Stimulated activated CD4-positive, alpha-beta T cell treated with anti-CD3 and anti-CD28 coated beads, Interleukin-12 subunit alpha, Interleukin-12 subunit beta, amount 100 ng/mL, for 48 hours (primary cell): ENCODE measurements at regions not wholly inside any gene's neighbourhood (a gene's known extent, or its start where the extent isn't known, plus 50 kb on each side); places are given as distances from the start of the nearest gene placed in this dataset.
"Not testable (repeated sequence)": the region's sequence is repeated elsewhere in the genome, so short reads cannot be mapped to it uniquely, and the experiment has no call there.

Experiments
- DNase-seq, 3 donors: peaks; one replicate each; pipeline ENCODE4 v3.0.0-alpha.2; 2020; ENCODE audit warnings: low read depth in 2 of 3, low spot score in 1 of 3

DNA sequence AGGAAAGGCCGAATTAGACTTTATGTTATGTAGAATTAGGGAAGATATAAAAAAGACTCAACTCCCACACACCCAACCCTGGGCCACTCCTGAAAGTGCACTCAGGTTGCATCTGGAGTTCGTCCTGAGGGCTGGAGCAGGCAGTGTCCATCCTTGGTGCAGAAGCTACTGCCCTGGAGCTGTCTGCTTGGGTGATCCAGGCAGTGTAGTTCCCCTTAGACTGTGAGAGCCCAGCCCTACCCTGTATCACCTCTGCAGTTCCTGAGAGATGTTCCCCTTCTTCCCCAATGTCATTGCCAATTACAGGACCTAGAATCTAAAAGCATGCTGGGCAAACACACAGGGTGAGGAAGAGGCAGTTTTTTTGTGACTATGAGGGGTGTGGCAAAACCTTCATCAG lies 368.3 kb upstream of the ST8SIA4 start:
- DNase-seq, result no peak

DNA sequence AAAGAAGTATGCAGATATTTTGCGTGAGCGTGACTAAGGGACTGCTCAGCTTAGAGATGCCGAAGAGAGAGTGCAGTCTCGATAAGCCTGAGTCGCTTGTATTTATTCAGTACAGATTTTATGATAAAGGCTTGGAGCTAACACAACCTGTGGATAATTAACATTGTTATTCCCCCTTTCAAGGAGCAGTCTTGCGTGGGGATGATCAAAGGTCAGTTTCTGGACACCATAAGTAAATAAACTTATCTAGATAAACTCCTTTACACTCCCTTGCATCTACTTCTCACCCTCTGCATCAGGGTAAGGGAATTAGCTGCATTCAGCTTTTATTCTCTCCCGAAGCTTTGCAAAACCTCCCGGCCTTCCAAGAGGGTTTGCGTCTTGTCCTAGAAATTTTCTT lies 357.8 kb upstream of the ST8SIA4 start:
- DNase-seq, result no peak

DNA sequence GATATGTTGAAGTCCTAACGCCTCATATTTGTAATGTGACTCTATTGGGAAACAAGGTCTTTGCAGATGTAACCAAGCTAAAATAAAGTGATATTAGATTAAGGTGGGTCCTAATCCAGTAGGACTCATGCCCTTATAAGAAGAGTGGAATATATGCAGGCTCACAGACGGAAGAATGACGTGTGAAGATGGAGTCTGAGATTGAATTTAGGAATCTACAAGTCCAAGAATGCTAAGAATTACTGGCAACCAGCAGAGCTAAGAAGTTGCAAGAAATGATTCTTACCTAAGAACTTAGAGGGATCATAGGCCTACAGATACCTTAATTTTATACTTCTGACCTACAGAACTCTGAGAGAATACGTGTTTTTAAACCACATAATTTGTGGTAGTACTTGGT lies 350.0 kb upstream of the ST8SIA4 start:
- no peak for DNase-seq

DNA sequence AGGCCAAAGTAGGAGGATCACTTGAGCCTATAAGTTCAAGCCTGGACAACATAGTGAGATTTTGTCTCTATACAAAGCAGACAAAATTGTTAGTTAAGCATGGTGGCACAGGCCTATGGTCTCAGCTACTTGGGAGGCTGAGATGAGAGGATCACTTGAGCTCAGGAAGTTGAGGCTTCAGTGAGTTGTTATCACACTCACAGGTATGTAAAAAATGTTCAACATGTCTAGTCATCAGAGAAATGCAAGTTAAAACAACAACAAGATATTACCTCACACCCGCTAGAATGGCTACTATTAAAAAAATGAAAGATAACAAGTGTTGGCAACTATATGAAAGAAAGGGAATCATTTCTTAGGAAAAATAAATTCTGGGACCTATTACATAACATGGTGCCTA lies 341.5 kb upstream of the ST8SIA4 start:
- DNase-seq, result no peak

DNA sequence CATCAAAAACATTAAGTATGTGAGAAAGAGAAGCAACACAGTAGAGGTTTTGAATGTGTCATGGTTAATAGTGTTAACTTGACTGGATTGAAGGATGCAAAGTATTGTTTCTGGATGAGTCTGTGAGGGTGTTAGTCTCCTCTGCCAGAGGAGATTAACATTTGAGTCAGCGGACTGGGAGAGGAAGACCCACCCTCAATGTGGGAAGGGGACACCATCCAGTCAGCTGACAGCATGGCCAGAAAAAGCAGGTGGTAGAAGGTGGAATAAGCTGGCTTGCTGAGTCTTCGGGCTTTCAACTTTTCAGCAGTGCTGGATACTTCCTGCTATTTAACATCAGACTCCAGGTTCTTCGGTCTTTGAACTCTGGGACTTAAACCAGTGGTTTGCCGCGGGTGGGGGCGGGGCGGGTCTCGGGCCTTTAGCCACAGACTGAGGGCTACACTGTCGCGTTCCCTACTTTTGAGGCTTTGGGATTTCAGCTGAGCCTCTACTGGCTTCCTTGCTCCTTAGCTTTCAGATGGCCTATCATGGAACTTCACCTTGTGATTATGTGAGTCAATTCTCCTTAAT lies 309.9 kb upstream of the ST8SIA4 start:
- DNase-seq, result no peak

DNA sequence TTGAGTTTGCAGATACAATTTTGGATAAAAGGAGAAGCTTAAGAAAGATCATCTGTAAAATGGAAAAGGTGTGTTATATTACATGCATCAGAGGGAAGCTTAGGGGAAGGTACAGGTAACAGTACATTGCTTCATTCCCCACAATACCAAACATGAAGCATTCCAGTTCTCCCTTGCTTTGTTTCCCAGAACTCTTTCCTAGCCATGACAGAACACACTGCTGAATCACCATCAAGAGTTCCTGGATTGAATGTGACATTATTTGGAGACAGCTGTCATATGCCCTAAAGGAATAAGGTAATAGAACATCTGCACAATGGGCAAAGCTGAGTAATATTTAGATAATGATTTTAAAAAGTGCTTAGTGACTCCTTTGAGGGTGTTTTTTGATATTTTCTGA lies 303.5 kb upstream of the ST8SIA4 start:
- DNase-seq, result no peak

DNA sequence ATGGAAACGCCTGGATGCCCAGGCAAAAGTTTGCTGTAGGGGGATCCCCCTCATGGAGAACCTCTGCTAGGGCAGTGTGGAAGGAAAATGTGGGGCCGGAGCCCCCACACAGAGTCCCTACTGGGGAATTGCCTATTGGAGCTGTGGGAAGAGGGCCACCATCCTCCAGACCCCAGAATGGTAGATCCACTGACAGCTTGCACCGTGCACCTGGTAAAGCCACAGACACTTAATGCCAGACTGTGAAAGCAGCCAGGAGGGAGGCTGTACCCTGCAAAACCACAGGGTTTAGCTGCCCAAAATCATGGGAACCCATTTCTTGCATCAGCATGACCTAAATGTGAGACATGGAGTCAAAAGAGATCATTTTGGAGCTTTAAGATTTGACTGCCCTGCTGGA lies 302.0 kb upstream of the ST8SIA4 start:
- not testable (repeated sequence) for DNase-seq

DNA sequence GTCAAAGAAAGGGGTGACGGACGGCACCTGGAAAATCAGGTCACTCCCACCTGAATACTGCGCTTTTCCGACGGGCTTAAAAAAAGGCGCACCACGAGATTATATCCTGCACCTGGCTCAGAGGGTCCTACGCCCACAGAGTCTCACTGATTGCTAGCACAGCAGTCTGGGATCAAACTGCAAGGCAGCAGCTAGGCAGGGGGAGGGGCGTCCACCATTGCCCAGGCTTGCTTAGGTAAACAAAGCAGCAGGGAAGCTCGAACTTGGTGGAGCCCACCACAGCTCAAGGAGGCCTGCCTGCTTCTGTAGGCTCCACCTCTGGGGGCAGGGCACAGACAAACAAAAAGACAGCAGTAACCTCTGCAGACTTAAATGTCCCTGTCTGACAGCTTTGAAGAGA lies 277.3 kb upstream of the ST8SIA4 start:
- DNase-seq, result not testable (repeated sequence)

DNA sequence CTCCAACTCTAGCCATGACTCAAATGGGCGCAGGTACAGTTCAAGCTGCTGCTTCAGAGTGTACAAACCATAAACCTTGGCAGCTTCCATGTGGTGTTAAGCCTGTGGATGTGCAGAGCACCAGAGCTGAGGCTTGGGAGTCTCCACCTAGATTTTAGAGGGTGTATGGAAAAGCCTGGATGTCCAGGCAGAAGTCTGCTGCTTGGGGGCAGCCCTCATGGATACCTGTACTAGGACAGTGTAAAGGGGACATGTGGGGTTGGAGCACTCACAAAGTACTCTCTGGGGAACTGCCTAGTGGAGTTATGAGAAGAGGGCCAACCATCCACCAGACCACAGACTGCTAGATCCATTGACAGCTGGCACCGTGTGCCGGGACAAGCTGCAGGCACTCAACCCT lies 273.5 kb upstream of the ST8SIA4 start:
- DNase-seq, result no peak

DNA sequence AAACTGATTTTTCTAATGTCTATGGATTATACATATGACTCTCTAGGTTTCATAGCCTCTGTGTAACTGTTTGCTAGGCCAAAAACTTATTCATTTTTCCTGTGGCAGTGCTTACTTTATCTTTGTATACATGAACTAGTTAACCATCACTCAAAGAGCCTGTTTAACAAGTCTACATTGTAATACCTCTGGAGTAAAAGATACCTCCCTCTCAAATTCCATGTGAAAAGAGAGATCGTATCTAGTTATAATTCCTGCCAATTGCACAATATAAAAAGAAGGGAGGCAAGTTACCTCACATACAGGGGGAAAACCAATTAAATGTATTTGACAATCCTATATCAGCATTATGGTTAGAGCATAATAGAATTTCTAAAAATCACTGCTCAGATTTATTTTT lies 271.9 kb upstream of the ST8SIA4 start:
- no peak for DNase-seq

DNA sequence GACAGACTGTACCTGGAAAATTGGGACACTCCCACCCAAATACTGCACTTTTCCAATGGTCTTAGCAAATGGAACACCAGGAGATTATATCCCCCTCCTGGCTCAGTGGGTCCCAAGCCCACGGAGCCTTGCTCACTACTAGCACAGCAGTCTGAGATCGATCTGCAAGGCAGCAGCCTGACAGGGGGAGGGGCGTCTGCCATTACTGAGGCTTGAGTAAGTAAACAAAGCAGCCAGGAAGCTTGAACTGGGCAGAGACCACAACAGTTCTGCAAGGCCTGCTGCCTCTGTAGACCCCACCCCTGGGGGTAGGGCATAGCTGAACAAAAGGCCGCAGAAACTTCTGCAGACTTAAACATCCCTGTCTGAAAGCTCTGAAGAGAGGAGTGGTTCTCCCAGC lies 260.0 kb upstream of the ST8SIA4 start:
- no peak for DNase-seq

DNA sequence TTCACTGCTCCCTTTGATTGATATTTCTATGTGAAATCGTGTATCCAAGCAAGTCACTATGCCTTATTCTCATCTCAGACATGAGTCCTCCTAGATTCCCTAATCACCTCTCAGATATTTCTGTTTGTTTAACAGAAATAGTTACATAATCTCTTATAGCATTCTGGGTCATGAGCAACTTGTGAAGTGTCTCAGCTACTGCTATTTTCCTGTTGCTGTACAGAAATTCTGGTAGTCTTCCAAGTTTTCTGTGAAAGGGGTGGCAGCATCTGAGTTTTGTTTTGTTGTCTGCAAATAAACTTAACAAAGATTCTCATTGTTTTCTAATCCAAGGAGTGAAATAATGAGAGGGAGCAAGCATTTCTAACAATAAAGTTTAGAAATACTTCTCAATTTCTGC lies 256.9 kb upstream of the ST8SIA4 start:
- no peak for DNase-seq

DNA sequence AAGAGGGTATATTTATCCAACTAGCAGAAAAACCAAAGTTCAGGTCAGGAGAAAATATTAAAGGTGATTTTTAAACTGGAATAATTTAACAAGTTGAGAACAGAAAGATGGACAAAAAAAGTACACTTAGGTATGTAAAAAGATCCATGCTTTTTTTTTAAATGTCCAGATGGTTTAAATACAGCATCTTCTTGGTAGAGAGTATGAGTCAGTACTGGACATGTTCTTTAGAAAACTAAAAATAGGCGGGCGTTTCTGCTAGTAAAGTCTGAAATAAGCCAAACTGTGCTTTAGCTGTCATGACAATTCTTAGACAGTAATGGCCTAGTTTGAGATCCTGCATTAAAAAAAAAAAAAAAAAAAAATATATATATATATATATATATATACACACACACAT lies 255.9 kb upstream of the ST8SIA4 start:
- no peak for DNase-seq

DNA sequence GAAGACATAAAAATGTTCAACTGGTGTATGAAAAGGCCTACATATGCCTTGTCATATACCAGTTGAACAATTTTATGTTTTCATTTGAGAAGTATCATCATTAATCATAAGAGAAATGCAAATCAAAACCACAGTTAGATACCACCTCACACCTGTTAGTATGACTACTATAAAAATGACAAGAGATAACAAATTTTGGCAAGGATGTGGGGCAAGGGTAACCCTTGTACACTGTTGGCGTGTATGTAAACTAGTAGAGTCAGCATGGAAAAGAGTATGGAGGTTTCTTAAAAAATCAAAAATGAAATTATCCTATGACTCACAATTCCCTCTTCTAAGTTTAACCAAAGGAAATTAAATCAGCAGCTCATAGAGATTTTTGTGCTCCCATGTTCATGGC lies 250.4 kb upstream of the ST8SIA4 start:
- no peak for DNase-seq

DNA sequence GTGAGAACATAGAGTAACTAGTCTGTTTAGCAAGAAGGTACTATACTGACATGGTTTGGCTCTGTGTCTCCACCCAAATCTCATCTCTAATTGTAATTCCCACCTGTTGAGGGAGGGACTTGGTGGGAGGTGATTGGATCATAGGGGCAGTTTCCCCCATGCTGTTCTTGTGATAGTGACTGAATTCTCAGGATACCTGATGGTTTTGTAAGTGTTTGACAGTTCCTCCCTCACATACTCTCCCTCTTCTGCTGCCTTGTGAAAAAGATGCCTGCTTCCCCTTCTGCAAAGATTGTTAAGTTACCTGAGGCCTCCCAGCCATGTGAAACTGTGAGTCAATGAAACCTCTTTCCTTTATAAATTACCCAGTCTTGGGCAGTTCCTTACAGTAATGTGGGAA lies 240.4 kb upstream of the ST8SIA4 start:
- no peak for DNase-seq

DNA sequence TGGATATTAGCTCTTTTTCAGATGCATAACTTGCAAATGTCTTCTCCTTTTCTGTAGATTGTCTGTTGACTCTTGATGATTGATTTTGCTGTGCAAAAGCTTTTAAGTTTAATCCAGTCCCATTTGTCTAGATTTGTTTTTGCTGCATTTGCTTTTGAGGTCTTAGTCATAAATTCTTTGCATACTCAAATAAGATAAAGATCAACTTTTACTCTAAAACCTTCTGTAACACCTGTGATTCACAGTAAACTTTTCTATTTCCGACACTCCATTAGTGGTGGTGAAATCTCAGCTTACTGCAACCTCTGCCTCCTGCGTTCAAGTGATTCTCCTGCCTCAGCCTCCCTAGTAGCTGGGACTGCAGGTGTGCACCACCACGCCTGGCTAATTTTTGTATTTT lies 239.0 kb upstream of the ST8SIA4 start:
- no peak for DNase-seq

DNA sequence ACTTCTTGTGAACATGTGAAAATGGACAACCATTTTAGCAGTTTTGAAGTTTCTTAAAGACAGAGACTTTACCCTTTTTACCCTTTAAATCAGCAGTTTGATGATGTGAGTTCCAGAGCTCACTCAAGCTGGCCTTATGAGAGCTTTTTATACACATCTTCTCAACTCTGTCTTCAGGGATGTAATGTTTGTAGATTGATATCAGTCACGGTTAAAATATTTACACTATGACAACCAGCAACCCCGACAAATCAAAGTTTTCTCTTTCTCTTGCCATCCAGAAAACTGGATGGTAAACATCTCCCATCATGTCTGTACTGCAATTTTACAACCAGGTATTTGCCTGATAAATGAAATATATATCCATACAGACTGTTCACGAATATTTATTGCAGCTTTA lies 233.4 kb upstream of the ST8SIA4 start:
- no peak for DNase-seq

DNA sequence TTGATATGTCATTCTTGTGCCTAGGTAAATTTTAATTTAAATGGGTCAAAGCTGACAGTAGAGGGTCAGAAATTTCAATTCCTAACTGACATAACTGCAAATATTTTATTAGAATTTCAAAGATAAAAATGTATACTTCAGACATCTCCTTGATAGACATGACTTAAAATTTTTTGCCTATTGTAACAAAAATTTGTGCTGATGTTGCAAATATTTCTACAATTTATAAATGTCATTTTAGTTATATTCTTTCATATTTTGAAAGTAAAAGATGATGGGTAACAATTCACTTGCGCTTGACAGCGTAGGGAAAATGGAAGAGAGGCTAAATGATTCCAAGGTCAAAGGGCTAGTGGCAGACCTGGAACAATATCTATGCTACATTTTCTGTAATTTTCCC lies 220.3 kb upstream of the ST8SIA4 start:
- no peak for DNase-seq

DNA sequence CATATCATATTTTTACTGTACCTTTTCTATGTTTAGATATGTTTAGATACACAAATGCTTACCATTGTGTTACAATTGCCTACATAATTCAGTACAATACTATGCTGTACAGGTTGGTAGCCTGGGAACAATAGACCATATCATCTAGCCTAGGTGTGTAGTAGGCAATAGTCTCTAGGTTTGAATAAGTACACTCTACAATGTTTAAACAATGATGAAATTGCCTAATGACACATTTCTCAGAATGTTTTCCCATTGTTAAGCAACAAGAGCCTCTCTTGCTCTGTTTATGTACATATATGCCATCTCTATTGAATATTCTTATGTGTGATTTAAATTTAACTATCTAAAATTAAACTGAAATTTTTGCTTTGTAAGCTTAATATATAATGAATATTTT lies 209.6 kb upstream of the ST8SIA4 start:
- no peak for DNase-seq

DNA sequence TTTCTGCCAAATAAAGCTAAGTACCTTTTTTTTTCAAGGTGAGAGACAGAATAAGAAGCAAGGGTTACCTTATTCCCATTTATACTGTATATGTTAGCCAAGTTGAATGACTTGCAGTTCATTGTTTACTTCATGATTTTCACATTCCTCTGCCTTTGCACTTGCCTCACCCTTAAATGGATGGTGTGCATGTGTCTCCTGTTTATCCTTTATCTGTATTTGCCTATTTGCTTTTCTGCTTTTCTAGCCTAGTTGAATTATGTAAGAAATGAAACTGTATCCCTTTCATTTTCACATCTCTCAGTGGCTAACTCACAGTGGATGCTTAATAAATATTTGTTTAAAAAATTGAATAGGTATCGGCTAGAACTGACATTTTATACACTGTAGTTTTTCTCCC lies 200.8 kb upstream of the ST8SIA4 start:
- no peak for DNase-seq

DNA sequence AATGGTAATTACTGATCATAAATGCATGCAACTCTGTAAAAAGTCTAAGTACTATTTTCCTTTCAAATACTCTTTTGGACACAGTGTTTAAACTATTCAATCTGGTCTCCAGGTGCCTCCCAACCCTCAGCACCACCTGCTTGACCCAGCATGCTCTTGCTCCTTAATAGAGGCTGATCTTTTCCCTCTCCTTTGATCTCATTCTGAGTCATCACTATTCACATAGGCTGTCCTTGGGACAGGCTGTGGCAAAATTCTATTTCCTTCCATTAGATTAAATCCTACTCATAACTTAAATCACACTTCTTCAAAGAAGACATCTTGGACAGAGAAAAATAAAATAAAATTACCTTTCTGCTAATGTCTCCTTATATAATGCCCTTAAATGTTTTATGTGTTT lies 199.4 kb upstream of the ST8SIA4 start:
- DNase-seq, result no peak

DNA sequence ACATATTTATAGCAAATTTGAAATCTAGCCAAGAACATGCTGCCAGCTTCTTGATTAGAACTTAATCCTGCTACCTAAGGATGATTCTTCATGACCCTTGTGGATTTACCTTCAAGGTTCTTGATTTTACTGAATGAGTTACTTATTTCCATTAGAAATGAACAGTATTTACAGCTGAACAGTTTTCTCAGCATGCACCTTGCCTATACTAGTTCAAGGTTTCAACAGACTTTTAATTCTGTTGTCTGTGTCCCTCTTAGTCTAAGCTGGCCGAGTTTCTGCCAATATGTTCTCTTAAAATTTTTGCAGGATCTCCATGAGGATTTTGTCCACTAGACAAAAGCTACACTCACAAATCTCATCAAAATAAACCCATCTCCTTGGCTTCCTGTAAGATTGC lies 188.8 kb upstream of the ST8SIA4 start:
- no peak for DNase-seq

DNA sequence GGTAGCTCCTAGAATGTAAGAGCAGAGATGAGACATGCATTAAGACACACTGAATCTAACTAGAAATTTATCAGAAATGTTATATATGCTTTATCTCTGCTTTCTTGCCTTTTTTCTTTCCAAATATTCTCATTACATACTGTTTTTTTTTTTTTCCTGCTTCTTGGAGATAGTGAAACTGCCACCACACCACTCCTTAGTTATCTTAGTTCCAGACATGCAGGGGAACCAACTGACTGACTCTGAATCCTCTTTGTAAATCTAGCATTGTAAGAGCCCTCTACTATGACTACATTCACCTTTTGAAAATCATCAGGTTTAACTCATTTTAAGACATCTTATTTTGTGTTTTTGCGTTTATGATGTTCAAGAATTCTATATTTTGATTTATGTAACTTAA lies 181.3 kb upstream of the ST8SIA4 start:
- no peak for DNase-seq
